Prostate gland (tissue), 2 donors: ENCODE measurements at regions not wholly inside any gene's neighbourhood (a gene's known extent, or its start where the extent isn't known, plus 50 kb on each side); places are given as distances from the start of the nearest gene placed in this dataset.

Source experiments
- CTCF ChIP-seq, 4 experiments: fragments of 200-600 bp in 2 of 4; fragments of 450-650 bp in 2 of 4; sonication (generic) in 2 of 4; IDR thresholded peaks; 1 replicate in 3 of 4; 2 replicates in 1 of 4; pipeline ENCODE4 v1.5.1; 2016 to 2019; ENCODE audit warnings: antibody characterized with exemption in 4 of 4, mild to moderate bottlenecking in 2 of 4, moderate library complexity in 2 of 4
- POLR2AphosphoS5 ChIP-seq: sonication (generic); formaldehyde crosslinking; IDR thresholded peaks from one replicate; pipeline ENCODE4 v1.6.1; 2017; ENCODE audit warnings: antibody characterized with exemption

- TF ChIP-seq POLR2AphosphoS5, result no peak
- TF ChIP-seq CTCF (IDR thresholded peaks at IDR 0.05), result no peak
These were observed 57.9 kb upstream of the CES5A start for GRCh38 chr16:55933038-55933437.
